Breast epithelium (tissue), 3 donors: ENCODE measurements at regions not wholly inside any gene's neighbourhood (a gene's known extent, or its start where the extent isn't known, plus 50 kb on each side); places are given as distances from the start of the nearest gene placed in this dataset.

Experiments
- POLR2AphosphoS5 ChIP-seq, 3 donors: sonication (generic); formaldehyde crosslinking; IDR thresholded peaks; one replicate each; pipeline ENCODE4 v1.6.1; 2017; ENCODE audit warnings: antibody characterized with exemption in 3 of 3
- TF ChIP-seq, protein P1 (sequence below), 3 donors: fragments of 450-650 bp; IDR thresholded peaks; one replicate each; pipeline ENCODE4 v1.5.1; 2016 to 2017; ENCODE audit warnings: antibody characterized with exemption in 3 of 3, mild to moderate bottlenecking in 3 of 3, moderate library complexity in 3 of 3

DNA sequence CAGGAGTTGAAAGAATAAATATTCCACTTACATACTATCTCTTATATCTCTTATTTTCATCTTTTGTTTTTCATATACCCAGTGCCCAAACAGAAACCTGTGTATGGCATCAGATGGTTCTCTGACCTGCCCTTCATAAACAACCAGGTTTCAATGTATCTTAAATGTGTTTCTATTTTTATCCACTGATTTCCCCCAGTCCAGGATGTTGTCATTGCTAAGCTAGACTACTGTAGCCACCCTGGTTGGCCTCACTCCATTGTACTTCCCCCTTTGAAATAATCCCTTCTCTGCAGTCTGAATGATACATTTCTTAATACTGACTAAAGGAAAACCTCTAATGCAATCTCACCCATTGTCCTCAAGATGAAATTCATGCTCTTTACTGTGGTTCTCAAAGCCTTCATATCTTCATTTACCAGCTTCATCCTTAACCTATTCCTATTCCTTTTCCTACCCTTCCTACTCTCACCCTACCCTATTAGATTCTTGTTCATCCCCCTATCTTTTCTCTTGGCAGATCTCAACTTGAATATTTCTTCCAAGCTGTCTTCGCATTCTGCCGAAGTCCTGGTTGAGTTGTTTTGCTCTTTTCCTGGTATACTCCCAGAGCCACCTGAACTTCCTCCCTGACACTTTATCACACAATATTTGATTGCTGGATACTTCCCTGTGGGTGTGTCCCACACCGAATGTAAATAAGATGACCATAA lies 312.4 kb downstream of the FOXG1 start:
- TF ChIP-seq, protein P1, sequence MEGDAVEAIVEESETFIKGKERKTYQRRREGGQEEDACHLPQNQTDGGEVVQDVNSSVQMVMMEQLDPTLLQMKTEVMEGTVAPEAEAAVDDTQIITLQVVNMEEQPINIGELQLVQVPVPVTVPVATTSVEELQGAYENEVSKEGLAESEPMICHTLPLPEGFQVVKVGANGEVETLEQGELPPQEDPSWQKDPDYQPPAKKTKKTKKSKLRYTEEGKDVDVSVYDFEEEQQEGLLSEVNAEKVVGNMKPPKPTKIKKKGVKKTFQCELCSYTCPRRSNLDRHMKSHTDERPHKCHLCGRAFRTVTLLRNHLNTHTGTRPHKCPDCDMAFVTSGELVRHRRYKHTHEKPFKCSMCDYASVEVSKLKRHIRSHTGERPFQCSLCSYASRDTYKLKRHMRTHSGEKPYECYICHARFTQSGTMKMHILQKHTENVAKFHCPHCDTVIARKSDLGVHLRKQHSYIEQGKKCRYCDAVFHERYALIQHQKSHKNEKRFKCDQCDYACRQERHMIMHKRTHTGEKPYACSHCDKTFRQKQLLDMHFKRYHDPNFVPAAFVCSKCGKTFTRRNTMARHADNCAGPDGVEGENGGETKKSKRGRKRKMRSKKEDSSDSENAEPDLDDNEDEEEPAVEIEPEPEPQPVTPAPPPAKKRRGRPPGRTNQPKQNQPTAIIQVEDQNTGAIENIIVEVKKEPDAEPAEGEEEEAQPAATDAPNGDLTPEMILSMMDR (IDR thresholded peaks at IDR 0.05), result no peak
- TF ChIP-seq POLR2AphosphoS5 (IDR thresholded peaks at IDR 0.05), result no peak
